ENCODE measurements at regions not wholly inside any gene's neighbourhood (a gene's known extent, or its start where the extent isn't known, plus 50 kb on each side); places are given as distances from the start of the nearest gene placed in this dataset.

DNA sequence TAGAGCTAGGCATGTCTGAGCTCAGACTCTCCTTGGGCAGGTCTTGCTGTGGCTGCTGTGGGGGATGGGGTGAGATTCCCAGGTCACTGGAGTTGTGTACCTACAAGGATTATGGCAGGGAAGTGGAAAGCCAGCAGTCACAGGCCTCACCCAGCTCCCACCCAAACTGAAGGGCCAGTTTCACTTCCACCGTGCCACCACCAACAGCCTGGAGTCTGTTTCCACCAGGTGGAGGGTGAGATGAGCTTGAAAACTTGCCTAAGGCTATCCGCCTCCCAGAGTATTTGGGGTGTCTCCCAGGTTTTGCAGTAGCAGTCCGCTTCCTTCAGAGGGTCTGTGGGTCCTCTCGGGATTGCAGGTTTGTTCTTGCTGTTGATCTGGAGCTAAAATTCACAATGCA lies 327.7 kb downstream of the PTPRC start:
- WGBS = 100% methylated on average over 4 of the region's 4 CpGs
- H3K27me3 ChIP-seq = no peaks in the 10 kb centered on the region
- no peaks in the 10 kb centered on the region for H3K4me1 ChIP-seq
- no peak for DNase-seq (ENCODE audit: extremely low spot score)
- no peak overlapping the region for H3K27ac ChIP-seq (replicated peaks in 1 of 4)
- no peaks in the 10 kb centered on the region for H3K36me3 ChIP-seq
- no peak overlapping the region for H3K4me3 ChIP-seq
- H3K9me3 ChIP-seq = peaks cover 0 to 8% (median 0%) of the 10 kb centered on the region in 4 donors
- intact Hi-C loops (cut with DNase I) = no loop called here
- TF ChIP-seq, protein P1, sequence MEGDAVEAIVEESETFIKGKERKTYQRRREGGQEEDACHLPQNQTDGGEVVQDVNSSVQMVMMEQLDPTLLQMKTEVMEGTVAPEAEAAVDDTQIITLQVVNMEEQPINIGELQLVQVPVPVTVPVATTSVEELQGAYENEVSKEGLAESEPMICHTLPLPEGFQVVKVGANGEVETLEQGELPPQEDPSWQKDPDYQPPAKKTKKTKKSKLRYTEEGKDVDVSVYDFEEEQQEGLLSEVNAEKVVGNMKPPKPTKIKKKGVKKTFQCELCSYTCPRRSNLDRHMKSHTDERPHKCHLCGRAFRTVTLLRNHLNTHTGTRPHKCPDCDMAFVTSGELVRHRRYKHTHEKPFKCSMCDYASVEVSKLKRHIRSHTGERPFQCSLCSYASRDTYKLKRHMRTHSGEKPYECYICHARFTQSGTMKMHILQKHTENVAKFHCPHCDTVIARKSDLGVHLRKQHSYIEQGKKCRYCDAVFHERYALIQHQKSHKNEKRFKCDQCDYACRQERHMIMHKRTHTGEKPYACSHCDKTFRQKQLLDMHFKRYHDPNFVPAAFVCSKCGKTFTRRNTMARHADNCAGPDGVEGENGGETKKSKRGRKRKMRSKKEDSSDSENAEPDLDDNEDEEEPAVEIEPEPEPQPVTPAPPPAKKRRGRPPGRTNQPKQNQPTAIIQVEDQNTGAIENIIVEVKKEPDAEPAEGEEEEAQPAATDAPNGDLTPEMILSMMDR (IDR thresholded peaks at IDR 0.05) = no peak
- TF ChIP-seq POLR2AphosphoS5 (IDR thresholded peaks at IDR 0.05) = no peak
- no peak for TF ChIP-seq EP300 (IDR thresholded peaks at IDR 0.05)
- no peak for TF ChIP-seq POLR2A (IDR thresholded peaks at IDR 0.05; ENCODE audit: low read depth)

DNA sequence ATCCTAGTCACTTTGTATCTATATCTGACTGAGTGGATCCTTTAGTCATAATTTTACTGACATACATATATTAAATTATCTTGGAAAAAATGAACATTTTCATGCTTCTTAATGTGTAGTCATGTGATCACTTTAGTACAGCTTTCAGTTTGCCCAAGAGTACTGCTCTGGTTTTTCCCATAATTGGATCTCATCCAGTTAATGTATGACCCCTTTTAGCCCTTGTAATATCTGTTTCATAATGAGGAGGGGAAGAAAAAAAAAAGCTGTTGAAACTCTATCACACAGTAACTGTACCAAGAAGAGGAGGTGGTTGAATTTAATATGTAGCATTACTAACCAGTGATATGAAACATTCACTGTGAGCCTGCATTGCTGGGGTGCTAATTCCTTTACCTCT lies 328.7 kb downstream of the PTPRC start:
- H3K27ac ChIP-seq (replicated peaks in 1 of 4) = no peak overlapping the region
- H3K9me3 ChIP-seq = peaks cover 0 to under 1% (median 0%) of the 10 kb centered on the region in 4 donors
- no peaks in the 10 kb centered on the region for H3K36me3 ChIP-seq
- H3K4me1 ChIP-seq = no peaks in the 10 kb centered on the region
- no peak overlapping the region for H3K4me3 ChIP-seq
- TF ChIP-seq POLR2AphosphoS5 (IDR thresholded peaks at IDR 0.05) (no peak), POLR2A (IDR thresholded peaks at IDR 0.05; ENCODE audit: low read depth) (no peak), EP300 (IDR thresholded peaks at IDR 0.05) (no peak)
- TF ChIP-seq, protein P1 (IDR thresholded peaks at IDR 0.05) = no peak
- intact Hi-C loops (cut with DNase I) = no loop called here
- no peaks in the 10 kb centered on the region for H3K27me3 ChIP-seq
- DNase-seq (ENCODE audit: extremely low spot score) = no peak

DNA sequence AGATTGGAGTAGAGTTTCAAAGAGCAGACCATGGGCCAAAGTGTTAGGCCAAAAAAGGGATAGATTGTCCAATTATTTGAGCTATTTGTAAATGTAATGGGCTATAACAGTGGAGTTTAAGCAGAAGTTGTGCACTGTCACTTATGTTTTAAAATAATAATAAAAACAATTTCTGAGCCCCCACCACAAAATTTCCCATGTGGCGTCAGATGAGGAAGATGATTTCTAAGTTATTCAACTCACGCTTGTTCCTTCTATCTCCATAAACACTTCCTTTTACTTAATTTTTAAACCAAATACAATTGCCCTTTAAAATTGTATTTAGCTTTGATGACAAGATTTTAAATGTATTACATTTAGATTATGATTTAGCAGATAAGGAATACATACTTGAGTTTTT lies 330.0 kb downstream of the PTPRC start:
- H3K4me1 ChIP-seq = no peaks in the 10 kb centered on the region
- H3K9me3 ChIP-seq = no peaks in the 10 kb centered on the region
- H3K27me3 ChIP-seq = no peaks in the 10 kb centered on the region
- no peak for TF ChIP-seq EP300 (IDR thresholded peaks at IDR 0.05)
- TF ChIP-seq POLR2A (IDR thresholded peaks at IDR 0.05; ENCODE audit: low read depth) = no peak
- TF ChIP-seq, protein P1 (IDR thresholded peaks at IDR 0.05) = no peak
- no peak for DNase-seq (ENCODE audit: extremely low spot score)
- WGBS = 94% methylated on average over 2 of the region's 2 CpGs
- H3K27ac ChIP-seq (replicated peaks in 1 of 4) = no peak overlapping the region
- intact Hi-C loops (cut with DNase I) = no loop called here
- no peaks in the 10 kb centered on the region for H3K36me3 ChIP-seq
- H3K4me3 ChIP-seq = no peak overlapping the region

DNA sequence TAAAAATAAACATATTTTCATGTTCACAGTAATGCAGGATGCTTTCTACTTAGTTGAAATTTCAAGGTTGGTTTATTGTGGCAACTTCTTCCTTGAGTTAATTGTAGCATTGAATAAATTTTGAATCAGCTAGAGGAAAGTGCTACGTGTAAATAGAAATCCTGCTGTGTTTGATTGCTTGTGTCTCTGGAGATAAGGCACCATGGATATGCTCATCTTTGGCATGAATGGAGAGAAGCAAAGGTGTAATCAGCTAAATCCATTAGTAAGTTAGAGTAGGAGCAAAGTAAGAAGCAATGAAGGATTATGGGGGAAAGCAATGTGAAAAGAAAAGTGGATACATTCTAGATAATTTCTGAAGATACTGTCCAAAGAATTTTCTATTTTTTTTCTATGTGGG lies 331.1 kb downstream of the PTPRC start:
- TF ChIP-seq EP300 (IDR thresholded peaks at IDR 0.05) (no peak), POLR2AphosphoS5 (IDR thresholded peaks at IDR 0.05) (no peak), POLR2A (IDR thresholded peaks at IDR 0.05; ENCODE audit: low read depth) (no peak)
- TF ChIP-seq, protein P1 (IDR thresholded peaks at IDR 0.05) = no peak
- no peak for DNase-seq (ENCODE audit: extremely low spot score)

DNA sequence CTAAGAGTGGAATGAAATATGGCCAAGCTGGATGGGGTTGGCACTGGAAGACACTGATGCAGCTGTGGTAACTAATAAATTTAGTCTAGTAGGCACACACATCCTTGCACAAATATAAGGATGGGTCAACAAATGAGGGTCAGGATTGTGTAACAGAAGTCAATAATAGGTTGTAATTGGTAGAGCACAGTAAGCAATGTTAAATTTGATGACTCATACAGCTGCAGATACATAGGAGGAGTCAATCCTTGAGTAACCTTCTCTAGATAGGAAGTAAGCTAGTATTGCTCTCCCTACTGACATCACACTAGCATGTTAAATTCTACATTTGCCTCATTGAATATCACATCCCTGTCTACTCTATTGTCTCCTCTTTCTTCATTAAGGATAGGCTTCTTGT lies 332.1 kb downstream of the PTPRC start:
- intact Hi-C loops (cut with DNase I) = no loop called here

More for the DNA sequence above, 331.1 kb downstream of the PTPRC start:
- 89% methylated on average over 1 of the region's 1 CpG for WGBS
- Histone ChIP-seq H3K27me3 (no peaks in the 10 kb centered on the region), H3K4me3 (no peak overlapping the region), H3K36me3 (no peaks in the 10 kb centered on the region), H3K9me3 (no peaks in the 10 kb centered on the region), H3K27ac (replicated peaks in 1 of 4) (no peak overlapping the region), H3K4me1 (no peaks in the 10 kb centered on the region)
- intact Hi-C loops (cut with DNase I) = no loop called here

More for the DNA sequence above, 332.1 kb downstream of the PTPRC start:
- TF ChIP-seq POLR2AphosphoS5 (IDR thresholded peaks at IDR 0.05) = no peak
- Histone ChIP-seq H3K4me1 (no peaks in the 10 kb centered on the region), H3K9me3 (no peaks in the 10 kb centered on the region), H3K36me3 (no peaks in the 10 kb centered on the region), H3K27ac (replicated peaks in 1 of 4) (no peak overlapping the region), H3K27me3 (no peaks in the 10 kb centered on the region), H3K4me3 (no peak overlapping the region)
- no peak for DNase-seq (ENCODE audit: extremely low spot score)
